ENCODE measurements at regions not wholly inside any gene's neighbourhood (a gene's known extent, or its start where the extent isn't known, plus 50 kb on each side); places are given as distances from the start of the nearest gene placed in this dataset.

DNA sequence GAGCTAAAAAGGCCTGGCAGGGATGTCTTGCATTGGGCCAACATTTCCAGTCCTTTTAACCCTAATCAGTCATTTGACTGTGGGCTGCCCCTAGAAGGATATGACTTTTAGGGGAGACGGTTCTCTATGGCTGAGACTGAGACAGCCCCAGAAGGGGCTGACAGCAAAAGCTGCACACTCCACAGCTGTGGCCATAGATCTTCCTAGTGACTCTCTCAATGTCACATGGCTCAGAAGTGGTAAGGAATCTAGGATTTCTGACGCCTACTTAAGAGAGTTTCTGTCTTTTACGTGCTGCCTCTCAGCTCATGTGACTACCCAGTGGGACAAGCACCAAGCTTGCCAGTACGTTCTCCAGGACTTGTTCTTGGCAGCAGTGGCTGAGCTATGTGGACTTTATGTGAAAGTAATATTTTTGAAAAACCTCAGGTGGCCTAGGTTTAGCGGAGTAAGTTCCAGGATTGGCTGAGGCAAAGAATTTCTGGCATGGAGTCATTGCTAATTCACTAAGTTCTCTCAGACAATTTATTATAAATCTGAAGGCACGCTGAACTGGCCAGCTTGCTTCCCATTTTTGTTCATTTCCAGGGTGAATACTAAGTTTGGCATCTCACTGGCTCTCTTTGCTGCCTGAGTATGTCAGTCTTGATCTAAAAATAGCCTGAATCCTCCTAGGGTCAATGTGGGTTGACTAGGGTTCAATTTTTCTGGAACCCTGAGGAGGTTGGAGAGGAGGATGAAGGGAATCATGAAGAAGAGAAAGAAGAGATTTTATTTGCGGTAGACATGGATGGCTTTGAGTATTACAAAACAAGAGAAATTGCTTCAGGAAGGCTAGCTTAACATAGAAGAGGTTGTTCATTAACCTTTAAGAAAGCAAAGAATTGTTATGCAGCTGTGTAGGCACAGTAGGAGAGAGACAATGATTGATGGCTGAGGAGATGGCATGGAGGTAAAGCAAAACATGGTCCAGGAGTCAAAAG, 271.8 kb downstream of the AEBP2 start:
- Histone ChIP-seq H3K27me3 (ENCODE audit: control insufficient read depth in 2 of 2, insufficient read depth in 2 of 2, low read length in 2 of 2) (no peaks in the 10 kb centered on the region), H3K79me2 (ENCODE audit: control insufficient read depth, insufficient read depth, low read length) (no peaks in the 10 kb centered on the region), H3K9me3 (replicated peaks; ENCODE audit: control insufficient read depth, insufficient read depth, low read depth, low read length) (no peaks in the 10 kb centered on the region), H4K20me1 (replicated peaks; ENCODE audit: control insufficient read depth, insufficient read depth, low read length) (no peaks in the 10 kb centered on the region), H3K36me3 (ENCODE audit: control insufficient read depth, insufficient read depth, low read length) (no peaks in the 10 kb centered on the region), H3K4me2 (ENCODE audit: insufficient read depth, low read length) (no peak overlapping the region), H3K4me3 (no peak overlapping the region), H3K4me1 (replicated peaks in 1 of 2; ENCODE audit: control insufficient read depth in 2 of 2, insufficient read depth in 2 of 2, low read length in 2 of 2) (no peaks in the 10 kb centered on the region), H3K27ac (ENCODE audit: extremely low read depth, low read depth, low read length) (no peak overlapping the region), H3K9ac (ENCODE audit: insufficient read depth in 1 of 2, low read depth in 2 of 2, low read length in 2 of 2) (no peak overlapping the region), H2AFZ (ENCODE audit: low read depth, low read length) (no peak overlapping the region), H3K9me1 (ENCODE audit: control insufficient read depth, insufficient read depth, low read length) (no peaks in the 10 kb centered on the region)
- no TSS peak for BruUV-seq (replicated peaks)
- 0% methylated on average over 7 of the region's 7 CpGs for WGBS (ENCODE audit: insufficient coverage, low coverage, missing lambda C conversion rate)
- FAIRE-seq (no peak), ATAC-seq (no peak), DNase-seq (ENCODE audit: extremely low read depth in 1 of 4, low spot score in 3 of 4) (no peak)
- POLR2A ChIA-PET = no interaction called here
- intact Hi-C loops (cut with micrococcal nuclease) (no loop called here), in situ Hi-C loops (cut with MboI) (no loop called here)
- TF ChIP-seq KDM5B (IDR thresholded peaks at IDR 0.05; ENCODE audit: insufficient replicate concordance, low read depth, low read length) = no peak
- TF ChIP-seq TCF3 (CRISPR knock-in tag; IDR thresholded peaks at IDR 0.05) = no peak
- no peak for TF ChIP-seq ZC3H4 (CRISPR knock-in tag; IDR thresholded peaks at IDR 0.05; ENCODE audit: borderline replicate concordance)
- no peak for TF ChIP-seq HNRNPH1 (optimal IDR thresholded peaks at IDR 0.05; ENCODE audit: low read depth, low read length)
- TF ChIP-seq ZNF586 (CRISPR knock-in tag; conservative IDR thresholded peaks at IDR 0.05) = no peak
- no peak for TF ChIP-seq GTF2F1 (IDR thresholded peaks at IDR 0.05; ENCODE audit: low read depth, low read length)
- no peak for TF ChIP-seq SMARCE1 (IDR thresholded peaks at IDR 0.05)
- TF ChIP-seq, protein P1, sequence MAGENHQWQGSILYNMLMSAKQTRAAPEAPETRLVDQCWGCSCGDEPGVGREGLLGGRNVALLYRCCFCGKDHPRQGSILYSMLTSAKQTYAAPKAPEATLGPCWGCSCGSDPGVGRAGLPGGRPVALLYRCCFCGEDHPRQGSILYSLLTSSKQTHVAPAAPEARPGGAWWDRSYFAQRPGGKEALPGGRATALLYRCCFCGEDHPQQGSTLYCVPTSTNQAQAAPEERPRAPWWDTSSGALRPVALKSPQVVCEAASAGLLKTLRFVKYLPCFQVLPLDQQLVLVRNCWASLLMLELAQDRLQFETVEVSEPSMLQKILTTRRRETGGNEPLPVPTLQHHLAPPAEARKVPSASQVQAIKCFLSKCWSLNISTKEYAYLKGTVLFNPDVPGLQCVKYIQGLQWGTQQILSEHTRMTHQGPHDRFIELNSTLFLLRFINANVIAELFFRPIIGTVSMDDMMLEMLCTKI (IDR thresholded peaks at IDR 0.05; ENCODE audit: partially characterized antibody) = no peak
- TF ChIP-seq POLR3A (IDR thresholded peaks at IDR 0.05; ENCODE audit: borderline replicate concordance, extremely low read depth, insufficient read depth, insufficient read length) = no peak
- no peak for TF ChIP-seq HDAC2 (IDR thresholded peaks at IDR 0.05)
- TF ChIP-seq FOSL1 (tag; conservative IDR thresholded peaks at IDR 0.05) = no peak
- no peak for TF ChIP-seq BRD9 (IDR thresholded peaks at IDR 0.05; ENCODE audit: low read depth, partially characterized antibody)
- TF ChIP-seq ZNF695 (CRISPR knock-in tag; IDR thresholded peaks at IDR 0.05) = no peak
- no peak for TF ChIP-seq SNRNP70 (optimal IDR thresholded peaks at IDR 0.05; ENCODE audit: low read depth, low read length)
- CTCF ChIA-PET (ENCODE audit: low intra/inter-chr PET ratio) = no interaction called here

Measured in K562 (cell line).